B cell (primary cell): ENCODE measurements at regions not wholly inside any gene's neighbourhood (a gene's known extent, or its start where the extent isn't known, plus 50 kb on each side); places are given as distances from the start of the nearest gene placed in this dataset.

Source experiments
- EZH2 ChIP-seq: IDR thresholded peaks from 2 replicates; pipeline ENCODE4 v1.6.1; 2012; ENCODE audit warnings: borderline replicate concordance, low read depth, mild to moderate bottlenecking, moderate library complexity, low read length; ENCODE audit not compliant: insufficient read depth, poor library complexity, severe bottlenecking
- TF ChIP-seq, protein P1 (sequence below): fragments of 200-600 bp; IDR thresholded peaks from one replicate; pipeline ENCODE4 v1.8.0; 2022; ENCODE audit warnings: antibody characterized with exemption, mild to moderate bottlenecking

DNA sequence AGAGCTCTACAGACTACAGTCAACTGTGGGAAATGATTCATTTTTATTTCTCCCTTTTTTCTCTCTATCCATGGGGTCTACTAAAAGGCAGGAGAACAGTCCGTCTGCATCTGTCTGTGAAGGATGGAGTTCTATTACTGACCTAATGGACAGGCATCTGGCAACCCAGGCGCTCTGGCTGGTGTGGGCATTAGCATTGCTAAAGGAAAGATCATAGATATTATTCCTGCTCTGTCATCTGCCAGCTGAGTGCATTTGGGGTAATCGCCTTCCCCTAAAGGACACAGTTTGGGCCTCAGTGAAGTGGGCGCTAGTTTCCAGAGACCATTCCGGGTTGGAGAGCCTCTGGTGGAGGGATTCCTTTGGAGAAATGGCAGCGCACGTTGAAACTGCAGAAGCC, 201.3 kb upstream of the TCERG1L start:
- TF ChIP-seq, protein P1, sequence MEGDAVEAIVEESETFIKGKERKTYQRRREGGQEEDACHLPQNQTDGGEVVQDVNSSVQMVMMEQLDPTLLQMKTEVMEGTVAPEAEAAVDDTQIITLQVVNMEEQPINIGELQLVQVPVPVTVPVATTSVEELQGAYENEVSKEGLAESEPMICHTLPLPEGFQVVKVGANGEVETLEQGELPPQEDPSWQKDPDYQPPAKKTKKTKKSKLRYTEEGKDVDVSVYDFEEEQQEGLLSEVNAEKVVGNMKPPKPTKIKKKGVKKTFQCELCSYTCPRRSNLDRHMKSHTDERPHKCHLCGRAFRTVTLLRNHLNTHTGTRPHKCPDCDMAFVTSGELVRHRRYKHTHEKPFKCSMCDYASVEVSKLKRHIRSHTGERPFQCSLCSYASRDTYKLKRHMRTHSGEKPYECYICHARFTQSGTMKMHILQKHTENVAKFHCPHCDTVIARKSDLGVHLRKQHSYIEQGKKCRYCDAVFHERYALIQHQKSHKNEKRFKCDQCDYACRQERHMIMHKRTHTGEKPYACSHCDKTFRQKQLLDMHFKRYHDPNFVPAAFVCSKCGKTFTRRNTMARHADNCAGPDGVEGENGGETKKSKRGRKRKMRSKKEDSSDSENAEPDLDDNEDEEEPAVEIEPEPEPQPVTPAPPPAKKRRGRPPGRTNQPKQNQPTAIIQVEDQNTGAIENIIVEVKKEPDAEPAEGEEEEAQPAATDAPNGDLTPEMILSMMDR, result no peak
- TF ChIP-seq EZH2, result no peak
